ENCODE measurements at regions not wholly inside any gene's neighbourhood (a gene's known extent, or its start where the extent isn't known, plus 50 kb on each side); places are given as distances from the start of the nearest gene placed in this dataset.
"Not testable (repeated sequence)": the region's sequence is repeated elsewhere in the genome, so short reads cannot be mapped to it uniquely, and the experiment has no call there.

DNA sequence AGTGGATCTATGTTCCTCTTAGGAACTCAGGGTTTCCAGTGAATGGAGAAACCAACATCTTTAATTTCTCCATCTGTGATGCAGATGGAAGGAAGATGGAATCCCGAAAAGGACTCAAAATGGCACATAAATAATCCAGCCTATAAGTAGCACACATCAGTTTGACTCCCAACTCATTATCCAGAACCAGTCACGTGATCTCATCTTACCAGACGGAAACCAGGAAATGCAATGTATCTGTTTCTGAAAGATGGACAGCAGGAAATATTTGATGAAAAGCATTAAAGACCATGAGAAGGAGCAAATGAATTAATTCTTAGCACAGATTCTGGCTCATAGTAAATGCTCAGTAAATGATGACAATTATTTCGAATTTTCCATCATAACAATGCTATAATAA lies 443.1 kb upstream of the FMR1 start:
- no peak for DNase-seq (ENCODE audit: low read depth)

DNA sequence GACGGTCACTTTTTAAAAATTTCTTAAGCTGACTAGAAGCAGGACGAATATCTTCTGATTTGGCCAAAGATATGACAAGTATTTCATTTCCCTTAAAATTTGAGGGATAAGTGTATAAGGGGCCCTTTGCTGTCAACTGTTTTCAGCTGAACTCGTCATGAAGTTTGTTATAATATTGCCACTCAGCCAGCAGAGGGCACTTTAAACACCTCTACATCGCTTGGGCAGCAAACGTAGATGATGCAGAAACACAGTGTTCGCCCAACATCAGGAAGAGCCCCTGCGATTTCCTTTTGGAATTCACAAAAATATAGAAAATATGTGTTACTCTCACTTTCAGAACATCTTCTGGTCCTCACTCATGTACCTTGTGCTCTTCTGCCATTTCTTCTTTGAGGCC lies 435.7 kb upstream of the FMR1 start:
- no peak for DNase-seq (ENCODE audit: low read depth)

DNA sequence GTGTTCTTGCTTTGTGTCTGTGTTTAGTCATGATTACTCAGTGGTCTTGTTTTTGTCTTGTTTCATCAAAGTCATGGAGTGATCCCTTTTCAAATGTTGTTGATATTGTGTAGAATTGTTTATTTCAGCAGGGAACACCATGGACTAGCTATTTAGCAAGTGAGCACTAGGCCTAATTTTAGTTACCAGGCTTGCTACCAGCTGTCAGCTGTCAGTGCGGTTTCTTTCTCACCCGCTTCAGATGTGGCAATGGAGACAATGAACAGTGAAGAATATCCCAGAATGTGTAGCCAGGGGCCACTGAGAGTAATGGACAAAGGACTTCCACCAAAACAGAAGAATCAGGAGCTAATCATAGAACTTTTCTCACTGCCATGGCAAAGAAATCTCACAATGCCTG lies 432.8 kb upstream of the FMR1 start:
- DNase-seq (ENCODE audit: low read depth), result no peak

DNA sequence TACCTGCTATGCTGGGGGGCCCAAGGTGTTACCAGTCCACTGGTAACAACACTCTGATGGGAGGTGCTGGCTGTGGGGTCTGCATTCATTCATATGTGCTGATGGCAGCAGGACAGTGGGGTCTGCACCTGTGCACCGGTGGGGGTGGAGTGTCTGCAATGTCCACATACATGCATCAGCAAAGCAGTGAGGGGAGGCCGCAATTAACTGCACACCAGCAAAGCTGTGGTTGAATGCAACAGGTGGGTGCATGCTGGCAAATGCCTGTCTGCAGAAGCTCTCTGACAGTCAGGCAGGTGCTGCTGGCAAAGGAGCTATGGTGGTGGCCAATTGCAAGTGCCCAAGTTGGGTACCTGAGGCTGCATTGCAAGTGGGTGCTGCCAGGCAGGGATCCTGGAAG lies 426.5 kb upstream of the FMR1 start:
- no peak for DNase-seq (ENCODE audit: low read depth)

DNA sequence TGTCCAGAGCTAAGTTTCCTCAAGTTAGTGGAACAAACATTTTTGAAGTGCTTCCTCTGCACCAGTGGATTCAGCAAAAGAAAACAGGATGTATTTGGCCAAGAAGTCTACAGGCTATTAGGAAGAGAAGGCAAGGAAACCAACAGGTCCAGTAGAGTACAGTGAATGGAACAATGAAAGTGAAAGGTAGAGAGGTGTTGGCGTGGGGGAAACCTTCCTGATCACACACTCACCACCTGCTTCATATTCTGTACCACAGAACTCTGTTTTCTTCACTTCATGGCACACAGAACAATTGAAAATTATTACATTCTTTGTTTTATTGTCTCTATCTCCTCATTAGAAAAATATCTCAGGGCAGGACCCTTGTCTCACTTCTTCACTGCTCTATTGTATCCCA lies 417.4 kb upstream of the FMR1 start:
- no peak for DNase-seq (ENCODE audit: low read depth)

DNA sequence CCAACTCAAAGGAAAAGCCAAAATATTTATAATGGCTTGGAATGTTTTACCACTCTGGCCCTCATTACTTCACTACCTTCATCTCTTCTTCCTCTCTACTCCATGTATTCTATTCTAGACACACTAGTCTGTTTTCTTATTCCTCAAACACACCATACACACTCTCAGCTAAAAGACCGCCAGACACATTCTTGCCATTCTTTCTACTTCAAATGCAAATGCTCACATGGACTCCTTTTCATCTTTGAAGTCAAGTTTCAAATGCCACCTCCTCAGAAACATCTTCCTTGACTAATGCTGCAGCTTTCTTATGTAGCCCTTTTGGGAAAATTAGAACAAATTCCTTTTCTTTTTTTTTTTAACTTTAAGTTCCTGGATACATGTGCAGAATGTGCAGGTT lies 412.9 kb upstream of the FMR1 start:
- no peak for DNase-seq (ENCODE audit: low read depth)

DNA sequence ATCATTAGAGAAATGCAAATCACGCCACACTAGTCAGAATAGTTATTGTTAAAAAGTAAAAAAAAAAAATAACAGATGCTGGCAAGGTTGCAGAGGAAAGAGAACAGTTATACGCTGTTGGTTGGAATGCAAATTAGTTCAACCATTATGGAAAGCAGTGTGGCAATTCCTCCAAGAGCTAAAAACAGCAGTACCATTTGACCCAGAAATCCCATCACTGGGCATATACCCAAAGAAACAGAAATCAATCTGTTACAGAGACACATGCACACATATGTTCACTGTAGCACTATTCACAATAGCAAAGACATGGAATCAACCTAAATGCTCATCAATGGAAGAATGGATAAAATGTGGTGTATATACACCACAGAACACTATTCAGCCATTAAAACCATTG lies 388.7 kb upstream of the FMR1 start:
- DNase-seq (ENCODE audit: low read depth), result no peak

DNA sequence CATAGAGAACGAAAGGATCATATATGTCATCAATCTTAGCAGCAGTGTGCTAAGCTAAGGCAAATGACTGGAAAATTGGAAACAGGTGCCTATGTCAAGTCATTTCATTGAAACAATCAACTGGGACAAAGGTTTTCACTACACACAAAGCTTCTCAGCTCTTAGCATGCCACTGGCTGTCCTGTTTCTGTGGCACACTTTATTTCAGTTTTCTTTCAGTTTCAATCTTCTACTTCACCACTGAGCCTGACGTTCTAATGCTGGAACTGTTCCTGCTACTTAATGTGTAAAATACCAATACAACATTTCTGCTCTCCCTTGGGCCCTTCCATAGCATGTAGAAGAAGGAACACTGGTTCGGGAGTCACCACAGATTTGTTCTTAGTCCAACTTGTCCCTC lies 378.3 kb upstream of the FMR1 start:
- no peak for DNase-seq (ENCODE audit: low read depth)

DNA sequence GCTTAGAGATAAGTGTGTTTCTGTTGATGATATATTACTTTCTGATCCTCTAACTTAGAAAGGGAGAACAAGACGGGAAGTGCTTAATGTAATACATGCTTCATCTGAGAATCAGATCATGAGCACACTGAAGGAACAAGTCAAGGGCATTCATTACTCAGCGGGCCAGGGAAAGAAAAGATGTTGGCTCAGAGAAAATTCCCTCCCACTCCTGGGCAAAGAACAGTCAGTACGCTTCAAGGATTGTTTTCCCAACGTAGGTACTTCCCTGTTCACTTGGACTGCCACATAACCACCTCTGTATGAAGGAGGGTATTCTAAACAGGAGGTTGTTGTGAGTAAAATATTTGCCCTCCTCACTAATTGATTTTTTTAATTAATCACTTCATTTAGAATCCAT lies 374.5 kb upstream of the FMR1 start:
- DNase-seq (ENCODE audit: low read depth), result no peak

DNA sequence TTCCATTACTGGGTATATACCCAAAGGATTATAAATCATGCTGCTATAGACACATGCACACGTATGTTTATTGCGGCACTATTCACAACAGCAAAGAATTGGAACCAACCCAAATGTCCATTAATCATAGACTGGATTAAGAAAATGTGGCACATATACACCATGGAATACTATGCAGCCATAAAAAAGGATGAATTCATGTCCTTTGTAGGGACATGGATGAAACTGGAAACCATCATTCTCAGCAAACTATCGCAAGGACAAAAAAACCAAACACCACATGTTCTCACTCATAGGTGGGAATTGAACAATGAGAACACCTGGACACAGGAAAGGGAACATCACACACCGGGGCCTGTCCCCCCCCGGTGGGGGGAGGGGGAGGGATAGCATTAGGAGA lies 363.7 kb upstream of the FMR1 start:
- DNase-seq (ENCODE audit: low read depth), result not testable (repeated sequence)

DNA sequence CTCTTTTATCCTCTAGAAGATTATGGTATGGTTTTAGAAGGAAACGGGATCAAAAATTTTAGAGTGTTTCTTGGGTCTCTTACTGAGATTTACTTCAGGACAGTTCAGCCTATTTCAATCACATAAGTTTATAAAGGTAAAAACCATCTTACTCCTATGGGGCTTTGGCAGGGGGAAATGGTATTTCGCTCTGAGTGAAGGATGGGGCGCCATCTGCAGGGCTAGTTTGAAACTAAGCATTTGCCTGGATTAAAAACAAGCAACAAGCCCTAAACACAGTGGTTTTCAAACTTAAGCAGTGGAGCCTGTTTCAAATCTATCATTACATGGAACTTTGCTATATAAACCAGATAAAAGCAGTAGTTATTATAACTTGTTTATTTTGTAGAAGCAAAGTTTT lies 361.5 kb upstream of the FMR1 start:
- DNase-seq (ENCODE audit: low read depth), result no peak

DNA sequence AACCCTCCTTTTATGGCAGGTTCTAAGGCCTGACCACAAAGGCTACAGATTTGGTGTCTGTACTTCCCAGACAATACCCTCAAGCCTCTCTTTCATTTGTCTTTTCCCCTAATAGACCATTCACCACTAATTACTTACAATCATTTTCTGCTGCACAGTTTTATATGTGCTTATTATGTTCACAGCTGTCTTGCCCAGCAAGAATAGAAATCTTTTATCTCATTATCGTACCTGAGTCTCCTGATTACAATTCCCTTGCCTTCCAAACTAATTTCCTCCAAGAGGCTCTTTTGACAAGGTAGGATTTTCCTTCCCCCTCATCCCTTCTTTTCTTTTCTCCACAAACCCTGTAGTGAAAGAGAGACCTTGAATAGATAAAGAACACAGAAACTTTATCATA lies 352.5 kb upstream of the FMR1 start:
- no peak for DNase-seq (ENCODE audit: low read depth)

DNA sequence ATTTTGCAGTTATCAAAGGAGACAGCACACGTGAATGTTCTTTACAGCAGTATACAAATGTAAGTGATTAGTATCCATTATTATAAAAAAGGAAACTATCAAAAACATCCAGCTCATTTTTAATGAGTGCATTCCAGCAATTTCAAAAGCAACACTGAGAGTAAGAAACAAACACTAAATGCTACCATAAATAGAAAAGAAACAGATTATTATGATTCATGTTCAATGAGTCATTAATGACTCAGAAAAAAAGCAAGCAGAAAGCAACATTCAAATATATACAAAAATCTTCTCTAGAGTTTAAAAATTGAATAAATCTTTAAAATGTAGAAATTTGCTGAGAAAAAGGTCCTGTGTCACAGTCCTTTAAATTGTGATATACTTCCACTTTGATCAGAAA lies 346.5 kb upstream of the FMR1 start:
- peak; percentile 2 for DNase-seq (ENCODE audit: low read depth)

DNA sequence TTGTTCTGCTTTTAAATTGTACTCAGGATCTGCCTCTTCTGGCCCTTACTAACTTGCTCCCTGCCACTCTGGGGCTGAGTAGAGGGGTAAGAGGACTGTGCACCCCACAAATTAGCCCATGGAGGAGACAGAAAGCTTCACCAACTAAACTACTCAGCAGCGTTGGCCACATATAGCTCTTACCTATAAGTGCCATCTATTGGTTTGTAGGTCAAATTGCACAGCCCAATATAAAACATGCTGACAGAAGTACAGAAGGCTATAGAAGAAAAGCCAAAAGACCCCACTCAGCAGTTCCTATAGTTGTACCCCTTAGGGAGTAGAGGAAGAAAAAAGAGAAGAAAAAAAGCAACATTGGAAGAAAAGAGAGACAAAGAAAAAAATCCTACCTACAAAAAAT lies 341.2 kb upstream of the FMR1 start:
- DNase-seq (ENCODE audit: low read depth), result no peak

DNA sequence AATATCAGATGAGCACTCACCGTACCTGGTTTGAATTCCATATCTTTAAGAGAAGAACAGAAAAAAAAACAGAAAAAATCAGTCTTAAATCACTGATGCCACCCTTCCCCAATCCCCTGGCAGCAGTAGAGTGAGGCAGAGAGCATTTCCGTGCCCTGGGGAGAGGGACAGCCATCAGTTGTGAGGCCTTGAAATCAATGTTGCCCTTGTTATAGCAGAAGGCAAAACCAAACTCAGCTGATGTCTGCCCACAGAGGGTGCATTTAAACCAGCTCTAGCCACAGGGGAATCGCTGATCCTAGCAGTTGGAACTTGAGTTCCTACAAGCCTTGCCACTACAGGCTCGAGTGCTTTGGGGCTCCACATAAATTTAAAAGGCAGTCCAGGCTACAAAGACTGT lies 338.5 kb upstream of the FMR1 start:
- no peak for DNase-seq (ENCODE audit: low read depth)

DNA sequence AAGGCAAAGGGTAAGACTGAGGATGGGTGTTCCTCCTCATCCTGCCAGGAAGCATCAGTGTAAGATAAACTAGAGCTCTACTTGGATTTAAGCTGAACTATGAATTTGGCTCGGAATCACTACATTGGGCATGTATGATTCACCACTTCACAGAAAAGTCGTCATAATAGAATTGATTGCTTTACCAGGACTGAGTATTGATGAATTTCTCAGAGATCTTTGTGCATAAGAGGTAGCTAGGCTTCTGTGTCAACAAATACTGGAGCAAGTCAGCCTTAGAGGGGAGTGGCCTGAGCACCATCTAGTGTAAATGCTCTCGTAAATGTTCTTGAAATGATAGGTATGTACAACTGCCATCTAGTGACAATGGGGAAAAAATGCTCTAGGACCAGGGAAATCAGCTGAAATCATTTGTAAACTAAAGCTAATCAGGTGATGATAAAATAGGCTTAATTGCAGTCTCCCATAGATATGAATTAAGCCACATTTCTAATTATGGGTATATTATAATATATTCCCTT lies 309.5 kb upstream of the FMR1 start:
- no peak for DNase-seq (ENCODE audit: low read depth)

DNA sequence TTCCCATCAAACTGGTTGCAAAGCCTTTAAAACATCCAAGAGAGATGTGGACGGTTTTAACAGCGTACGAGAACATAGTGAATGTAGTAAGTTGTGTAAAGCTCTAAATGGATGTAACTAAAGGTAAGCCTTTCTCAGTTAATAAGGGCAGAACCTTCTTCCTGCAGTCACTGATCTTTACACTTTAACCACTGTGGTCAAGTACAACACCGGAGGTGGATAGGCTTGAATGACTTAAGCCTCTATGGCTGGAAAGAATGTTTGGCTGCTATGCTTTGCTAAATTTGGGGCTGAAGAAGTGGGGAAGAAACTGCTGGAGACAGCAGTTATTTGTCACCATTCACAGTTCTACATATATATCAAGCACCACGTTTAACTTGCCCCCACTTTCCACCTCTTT lies 285.1 kb upstream of the FMR1 start:
- no peak for DNase-seq (ENCODE audit: low read depth)

DNA sequence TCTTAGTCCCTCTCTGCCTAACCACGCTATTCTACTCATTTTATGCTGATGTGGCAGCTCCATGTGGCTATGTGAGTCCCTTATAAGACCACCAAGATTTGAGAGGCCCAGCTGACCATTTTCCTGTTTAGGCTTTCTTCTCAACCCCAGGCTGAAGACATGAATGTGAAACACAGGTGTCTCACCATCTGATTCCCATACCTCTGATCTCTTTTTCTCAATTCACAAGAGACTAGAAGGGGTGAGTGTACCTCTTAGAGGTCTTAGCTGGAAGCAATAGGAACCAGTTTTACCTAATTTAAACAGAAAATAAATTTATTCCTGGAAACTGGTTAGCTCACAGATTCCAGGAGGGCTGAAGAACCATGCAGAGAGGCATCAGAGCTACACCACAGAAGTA lies 276.5 kb upstream of the FMR1 start:
- no peak for DNase-seq (ENCODE audit: low read depth)

DNA sequence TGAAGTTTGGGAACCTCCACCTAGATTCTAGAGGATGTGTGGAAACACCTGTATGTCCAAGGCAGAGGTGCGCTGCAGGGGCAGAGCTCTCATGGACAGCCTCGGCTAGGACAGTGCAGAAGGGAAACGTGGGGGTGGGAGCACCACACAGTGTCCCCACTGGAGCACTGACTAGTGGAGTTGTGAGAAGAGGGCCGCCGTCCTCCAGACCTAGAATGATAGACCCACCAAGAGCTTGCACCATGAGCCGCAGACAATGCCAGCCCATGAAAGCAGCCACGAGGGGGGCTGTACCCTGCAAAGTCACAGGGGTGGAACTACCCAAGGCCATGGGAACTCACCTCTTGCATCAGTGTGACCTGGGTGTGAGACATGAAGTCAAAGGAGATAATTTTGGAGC lies 274.5 kb upstream of the FMR1 start:
- DNase-seq (ENCODE audit: low read depth), result no peak

DNA sequence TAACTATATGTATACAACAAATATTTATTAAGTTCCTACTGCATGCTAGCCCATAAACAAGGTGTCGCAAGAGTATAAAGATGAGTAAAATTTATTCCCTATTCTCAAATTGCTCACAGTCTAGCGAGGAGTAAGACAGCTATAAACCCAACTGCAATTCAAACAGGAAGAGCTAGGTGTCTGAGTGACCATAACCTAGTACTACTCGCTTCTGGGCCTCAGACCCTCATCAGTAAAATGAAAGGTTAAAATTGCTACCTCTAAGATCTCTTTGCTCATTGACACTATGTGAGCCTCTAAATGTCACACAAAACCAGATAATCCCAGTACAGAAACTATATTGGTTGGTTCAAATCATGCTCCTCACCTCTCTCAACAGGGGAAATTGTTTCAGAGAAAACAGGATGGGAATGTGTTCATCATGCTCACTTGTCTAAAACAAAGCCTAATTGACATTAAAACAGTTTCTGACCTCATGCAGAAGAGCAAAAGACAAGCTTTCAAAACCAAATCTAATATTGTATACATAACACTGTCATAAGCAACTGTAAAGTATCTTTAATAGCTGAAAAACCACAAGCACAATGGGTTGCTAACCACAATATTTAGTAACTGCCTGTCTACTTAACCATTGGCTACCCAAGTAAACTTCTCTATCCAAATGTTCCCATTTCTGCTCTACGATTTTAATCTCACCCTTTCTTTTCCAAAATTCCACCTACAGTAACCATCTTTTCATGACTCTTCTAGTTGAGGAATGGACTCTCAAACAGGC lies 264.6 kb upstream of the FMR1 start:
- DNase-seq (ENCODE audit: low read depth), result no peak

DNA sequence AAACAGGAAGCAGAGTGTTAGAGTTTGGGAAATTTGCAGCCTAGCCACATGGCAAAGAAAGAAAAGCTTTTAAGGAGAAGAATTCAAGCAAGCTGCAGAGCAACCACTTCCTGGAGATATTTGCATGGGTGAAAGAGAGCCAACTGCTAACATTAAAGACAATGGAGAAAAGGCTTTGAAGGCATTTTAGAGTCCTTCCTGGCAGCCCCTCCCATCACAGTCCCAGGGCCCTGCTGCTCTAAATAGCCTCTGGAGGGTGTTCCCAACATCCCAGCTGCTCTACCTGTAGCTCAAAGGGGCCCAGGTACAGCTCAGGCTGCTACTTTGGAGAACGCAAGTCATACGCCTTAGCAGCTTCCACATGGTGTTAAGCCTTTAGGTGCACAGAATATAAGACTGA lies 235.9 kb upstream of the FMR1 start:
- no peak for DNase-seq (ENCODE audit: low read depth)

DNA sequence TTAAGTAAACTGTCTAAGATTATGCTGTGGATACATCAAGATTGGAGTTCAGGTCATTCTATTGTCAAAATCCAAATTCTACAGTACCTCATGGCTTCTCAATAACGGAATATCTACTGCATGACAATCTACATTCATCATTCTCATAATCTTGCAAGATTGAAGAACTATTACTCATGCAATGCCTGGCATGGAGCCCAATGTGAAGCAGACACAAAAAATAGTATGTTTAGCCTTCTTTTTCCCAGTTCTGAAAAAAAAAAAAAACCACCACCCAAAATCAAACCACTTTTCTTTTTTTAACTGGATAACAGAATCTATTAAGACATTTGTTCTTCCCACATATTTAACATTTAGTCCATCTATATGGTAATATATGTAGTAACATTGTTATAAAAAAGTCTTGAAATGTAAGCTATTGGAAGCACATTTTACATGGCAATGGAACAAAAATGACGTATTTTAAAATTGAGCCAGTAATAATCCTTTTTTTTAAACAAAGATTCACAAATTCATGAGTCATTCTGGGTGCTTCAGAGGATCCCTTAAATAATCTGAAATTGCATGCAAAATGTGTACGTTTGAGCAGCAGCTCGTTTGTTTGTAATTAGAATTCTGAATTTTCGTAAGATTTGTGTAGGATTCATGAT lies 232.2 kb upstream of the FMR1 start:
- no peak for DNase-seq (ENCODE audit: low read depth)

DNA sequence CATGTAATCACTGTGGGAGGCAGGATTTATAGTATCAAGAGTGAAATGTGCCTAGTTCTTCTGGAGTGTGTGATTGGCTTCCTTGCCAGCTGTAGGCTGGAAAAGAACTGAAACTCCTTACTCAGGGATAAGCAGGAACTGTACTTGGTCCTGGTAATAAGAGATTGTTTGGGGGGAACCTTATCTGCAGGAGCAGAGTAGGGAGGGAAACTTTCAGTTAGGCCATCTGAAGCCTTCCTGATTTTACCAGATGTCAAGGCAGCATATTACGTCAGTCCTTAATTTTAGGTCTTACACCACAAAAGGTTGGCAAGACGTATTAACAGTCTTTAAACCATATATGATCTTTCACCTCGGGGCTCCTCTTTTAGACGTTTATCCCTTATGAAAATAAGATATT lies 231.5 kb upstream of the FMR1 start:
- DNase-seq (ENCODE audit: low read depth), result no peak

DNA sequence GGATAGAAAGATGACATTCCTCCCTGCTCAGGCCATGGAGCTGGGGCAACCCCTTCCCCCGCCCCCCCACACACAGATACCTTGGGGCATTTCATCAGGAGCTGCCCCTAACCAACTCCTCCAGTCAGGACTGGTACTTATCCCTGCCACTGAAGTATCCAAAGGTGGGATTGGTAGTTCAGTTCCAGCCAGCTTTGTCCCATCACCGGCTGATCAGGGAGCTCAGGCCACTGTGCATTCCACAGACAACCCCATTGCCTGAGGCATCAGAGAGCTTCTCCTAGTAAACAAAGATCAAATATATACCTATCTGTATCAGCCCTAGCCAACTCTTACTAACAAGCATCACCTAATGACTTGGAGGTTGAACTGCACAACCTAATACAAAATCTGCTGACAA lies 218.2 kb upstream of the FMR1 start:
- no peak for DNase-seq (ENCODE audit: low read depth)
